ENCODE measurements at regions not wholly inside any gene's neighbourhood (a gene's known extent, or its start where the extent isn't known, plus 50 kb on each side); places are given as distances from the start of the nearest gene placed in this dataset.
"Not testable (repeated sequence)": the region's sequence is repeated elsewhere in the genome, so short reads cannot be mapped to it uniquely, and the experiment has no call there.

DNA sequence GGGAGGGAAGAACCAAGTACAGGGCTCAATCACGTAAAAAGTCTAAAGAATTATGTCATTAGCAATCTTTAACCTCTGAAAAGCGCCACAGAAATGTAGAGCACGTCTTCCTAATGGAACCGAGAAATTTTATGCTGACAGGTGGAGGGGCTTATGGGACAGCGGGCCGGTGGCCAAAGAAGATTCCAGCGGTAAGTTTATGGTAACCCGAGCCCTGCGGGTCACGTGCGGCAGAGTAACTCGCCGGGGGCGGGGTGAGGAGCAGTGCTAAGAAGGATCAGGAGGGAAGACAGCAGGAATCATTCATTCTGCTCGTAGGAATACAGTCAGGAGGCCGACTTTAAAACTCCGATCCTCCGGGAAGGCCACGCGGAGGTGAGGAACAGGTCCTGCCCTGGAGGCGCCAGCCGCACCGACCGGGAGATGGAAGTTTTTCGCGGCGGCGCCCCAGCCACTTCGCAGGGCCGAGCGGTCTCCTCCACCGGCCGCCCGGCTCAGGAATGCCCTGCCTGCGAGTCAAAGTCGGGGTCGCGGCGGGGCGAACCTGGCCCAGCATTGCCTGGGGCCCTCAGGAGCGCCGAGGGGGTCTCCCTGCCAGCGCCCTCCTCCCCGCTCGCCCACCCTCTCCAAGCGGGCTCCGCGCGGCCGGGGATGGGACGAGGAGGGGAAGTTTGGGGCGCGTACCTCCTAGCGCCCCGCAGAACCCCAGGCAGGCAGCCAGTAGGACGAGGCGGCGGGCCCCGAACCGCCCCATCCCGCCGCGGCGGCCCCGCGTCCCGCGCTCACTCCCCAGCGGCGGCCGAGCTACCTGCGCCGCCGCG lies 101.8 kb downstream of the ESM1 start:
- no peak for ATAC-seq

DNA sequence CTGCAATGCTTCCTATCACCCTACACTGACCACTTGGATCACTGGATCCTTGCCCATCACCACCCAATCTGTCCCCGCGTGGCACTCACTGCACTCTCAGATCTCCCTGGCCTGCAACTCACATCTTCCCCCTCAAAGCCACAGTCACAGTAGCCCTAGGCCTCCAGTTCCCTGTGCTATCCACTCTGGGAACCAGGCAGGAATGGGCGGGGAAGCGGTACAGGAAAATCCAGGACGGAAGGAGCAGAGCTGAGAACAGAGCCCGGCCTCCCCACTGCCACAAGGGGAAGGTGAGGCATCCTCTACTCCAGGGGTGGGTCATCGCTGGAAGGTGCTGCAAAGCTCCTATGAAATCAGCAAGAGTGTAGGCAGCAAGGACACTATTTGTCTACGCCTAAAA lies 102.6 kb downstream of the ESM1 start:
- ATAC-seq = no peak

DNA sequence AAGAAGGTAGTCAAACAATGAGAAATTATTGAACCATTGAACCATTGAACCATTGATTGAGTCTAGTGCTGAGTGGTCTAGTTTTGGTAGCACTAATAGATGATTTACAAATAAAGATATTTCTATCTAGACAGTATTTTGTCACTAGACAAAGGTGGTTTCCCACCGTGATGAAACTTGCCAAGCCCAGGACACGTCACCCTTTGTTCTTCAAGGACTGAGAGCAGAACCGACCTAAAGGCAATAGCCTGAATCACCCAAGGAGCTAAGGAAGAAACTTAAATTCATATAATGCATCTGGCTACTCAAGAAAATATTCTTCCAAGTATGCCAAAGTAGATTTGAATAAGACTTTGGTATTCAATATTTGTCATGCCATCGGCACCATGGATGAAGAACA lies 103.3 kb downstream of the ESM1 start:
- peak; percentile 25 to 29 for ATAC-seq

DNA sequence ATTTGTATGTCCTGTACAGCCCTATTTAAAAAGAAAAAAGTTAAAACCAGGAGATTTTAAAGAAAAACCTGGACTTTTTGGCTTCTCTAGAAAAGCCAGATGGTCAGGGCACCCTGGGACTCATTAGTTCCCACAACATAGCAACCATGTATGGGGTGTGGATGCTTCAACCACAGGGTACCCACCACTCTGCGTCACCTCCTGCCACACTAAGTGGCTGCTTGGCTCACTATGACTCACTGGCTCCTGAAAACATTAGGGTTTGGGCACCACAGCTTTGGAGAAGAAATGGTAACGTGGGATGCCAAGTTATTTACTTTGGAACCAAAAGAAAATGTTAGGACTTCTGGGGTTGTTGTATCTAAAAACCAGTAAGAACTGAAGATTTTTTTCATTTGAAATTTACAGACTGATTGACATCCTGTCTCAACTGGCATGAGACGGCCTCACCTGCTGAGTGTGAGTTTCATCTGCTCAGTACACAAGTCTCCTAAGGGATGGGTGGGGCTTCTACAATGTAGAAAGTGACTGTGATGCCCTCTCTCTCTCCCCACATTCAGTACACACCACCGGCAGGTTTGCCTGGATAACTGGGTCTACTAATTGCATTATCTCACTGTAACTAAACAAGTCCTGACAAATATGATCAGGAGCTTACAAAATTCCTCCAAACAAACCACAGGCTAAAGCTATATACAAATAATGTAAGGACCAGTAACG lies 103.9 kb downstream of the ESM1 start:
- ATAC-seq = peak in 1 of 2 donors; percentile 54

DNA sequence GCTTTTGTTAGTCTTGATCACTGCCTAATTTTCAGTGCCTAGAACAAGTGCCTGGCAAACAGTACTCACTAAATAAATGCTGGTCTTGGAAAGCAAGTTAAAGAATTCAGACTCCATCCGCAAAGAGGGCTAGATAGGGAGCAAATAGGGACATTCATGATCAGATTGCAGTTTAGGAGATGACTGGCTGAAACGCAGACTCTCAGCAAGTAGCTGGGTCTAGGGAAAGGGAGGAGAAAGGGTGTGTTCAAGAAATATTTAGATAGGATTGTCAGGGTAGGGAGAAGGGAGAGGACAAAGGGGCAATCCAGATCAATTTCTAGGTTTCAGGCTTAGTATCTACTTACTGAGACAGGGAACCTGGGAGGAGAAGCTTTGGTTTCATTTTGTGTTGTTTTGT lies 108.4 kb downstream of the ESM1 start:
- no peak for ATAC-seq

DNA sequence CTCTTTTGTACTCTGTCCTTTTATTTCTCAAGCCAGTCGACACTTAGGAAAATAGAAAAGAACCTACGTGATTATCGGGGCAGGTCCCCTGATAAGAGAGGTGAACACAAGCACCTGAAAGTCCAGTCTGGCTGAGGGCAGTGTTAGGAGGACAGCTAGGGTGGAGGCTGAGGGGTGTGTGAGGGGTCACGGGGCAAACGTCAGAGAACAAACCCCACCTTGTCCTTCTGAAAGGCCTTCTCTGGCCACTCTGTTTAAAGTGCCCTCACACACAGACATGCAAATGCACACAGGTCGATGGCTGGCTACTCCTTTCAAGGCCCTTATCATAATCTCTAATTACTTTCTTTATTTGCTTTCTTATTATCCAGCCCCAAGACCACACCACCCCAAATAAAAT lies 108.8 kb downstream of the ESM1 start:
- no peak for ATAC-seq

DNA sequence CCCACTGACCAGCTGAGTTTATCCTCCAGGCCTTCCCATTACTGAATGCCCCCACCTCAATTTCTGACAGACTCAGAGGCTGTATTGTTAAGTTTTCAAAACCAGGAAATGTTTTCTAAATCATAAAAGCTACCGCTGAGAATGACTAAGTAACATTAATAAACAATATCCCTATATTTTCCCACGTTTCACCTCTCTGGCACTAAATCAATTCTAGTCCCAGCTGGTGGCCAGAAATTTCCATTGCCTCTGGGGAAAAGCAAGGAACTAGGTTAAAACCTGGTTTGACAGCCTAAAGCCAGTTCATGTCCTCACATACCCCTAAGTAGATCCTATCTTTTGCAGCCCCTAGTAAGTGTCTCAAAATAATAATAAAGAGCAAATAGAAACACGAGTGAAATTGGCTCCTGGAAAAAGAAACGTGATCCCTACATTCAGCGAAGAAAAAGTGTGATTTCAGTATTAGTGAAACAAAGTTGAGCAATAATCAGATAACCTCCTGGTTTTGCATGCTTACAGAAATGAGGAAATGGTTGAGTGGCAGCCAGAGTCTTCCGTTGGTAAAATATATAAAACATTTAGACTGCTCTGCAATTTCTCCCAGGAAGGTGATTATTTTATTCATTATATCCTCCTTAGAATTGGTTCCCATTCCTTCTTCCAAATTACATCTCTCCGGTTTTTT lies 110.9 kb downstream of the ESM1 start:
- ATAC-seq = no peak

DNA sequence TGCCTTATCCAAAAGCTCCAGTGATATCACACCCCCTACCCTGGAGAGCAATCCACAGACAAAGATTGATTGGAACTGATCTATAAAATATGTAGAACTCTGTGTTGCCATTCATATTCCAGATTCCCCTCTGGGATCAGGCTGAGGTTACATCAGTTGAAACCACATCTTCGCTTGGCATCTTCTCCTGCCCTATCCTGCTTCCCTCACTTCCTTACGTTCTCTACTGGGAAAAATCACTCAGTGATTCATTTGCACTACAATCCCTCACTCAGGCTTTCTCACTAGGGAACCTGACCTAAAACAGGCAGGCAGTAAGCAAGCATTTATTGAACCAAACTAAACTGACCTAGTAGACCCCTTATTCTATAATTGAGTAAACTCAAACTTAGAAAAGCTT lies 111.7 kb downstream of the ESM1 start:
- no peak for ATAC-seq

DNA sequence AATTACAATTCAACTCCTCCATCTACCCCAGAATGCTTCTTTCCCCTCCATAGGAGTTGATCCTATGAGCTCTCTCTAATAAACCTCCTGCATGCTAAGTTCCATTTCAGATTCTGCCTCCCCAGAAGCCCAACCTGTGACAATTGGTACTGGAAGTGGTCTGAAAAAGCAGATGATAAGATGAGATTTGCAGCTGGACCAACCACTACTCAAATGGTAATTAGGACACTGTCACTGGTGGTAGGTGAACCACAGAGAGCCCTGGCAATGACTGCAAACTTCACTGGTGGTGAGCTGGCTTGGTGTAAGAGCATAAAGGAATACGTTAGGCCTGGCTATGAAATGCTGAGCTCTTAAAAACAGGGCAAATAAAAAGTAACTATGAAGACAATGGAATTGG lies 112.6 kb downstream of the ESM1 start:
- no peak for ATAC-seq

DNA sequence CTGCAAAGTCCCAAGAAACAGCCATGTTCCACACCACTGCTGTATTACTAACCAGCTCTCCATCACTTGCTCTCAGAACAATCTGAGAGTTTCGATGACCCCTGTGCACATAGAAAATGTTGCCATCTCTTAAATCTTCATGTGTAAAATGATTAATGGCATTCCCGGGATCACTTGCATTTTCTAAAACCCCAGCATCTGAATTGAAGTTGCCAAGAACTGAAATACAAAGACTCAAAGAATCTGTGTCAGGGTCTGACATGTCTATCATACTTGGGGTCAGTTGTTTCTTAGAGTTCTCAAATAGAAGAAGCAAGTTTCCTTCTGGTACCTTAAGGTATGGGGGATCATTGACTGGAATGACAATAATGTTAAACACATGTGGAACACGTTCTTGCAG lies 115.1 kb downstream of the ESM1 start:
- no peak for ATAC-seq

DNA sequence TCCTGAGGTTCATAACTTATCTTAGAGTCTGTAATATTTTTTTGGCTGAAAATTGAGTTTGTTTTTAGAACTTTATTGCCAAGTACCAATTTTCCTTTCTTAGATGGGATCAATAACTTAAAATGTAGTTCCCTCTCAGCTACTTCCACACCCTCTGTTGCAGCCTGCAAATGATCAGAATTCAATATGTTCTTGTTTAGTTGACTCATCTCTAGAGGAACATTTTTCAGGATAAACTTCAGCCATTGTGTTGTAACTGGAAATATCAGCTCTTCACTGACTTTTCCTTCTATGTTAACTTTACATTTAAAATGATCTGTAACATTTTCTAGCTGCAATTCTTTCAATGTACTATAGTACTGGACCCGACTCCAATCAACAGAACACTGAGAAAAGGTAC lies 115.7 kb downstream of the ESM1 start:
- no peak for ATAC-seq

DNA sequence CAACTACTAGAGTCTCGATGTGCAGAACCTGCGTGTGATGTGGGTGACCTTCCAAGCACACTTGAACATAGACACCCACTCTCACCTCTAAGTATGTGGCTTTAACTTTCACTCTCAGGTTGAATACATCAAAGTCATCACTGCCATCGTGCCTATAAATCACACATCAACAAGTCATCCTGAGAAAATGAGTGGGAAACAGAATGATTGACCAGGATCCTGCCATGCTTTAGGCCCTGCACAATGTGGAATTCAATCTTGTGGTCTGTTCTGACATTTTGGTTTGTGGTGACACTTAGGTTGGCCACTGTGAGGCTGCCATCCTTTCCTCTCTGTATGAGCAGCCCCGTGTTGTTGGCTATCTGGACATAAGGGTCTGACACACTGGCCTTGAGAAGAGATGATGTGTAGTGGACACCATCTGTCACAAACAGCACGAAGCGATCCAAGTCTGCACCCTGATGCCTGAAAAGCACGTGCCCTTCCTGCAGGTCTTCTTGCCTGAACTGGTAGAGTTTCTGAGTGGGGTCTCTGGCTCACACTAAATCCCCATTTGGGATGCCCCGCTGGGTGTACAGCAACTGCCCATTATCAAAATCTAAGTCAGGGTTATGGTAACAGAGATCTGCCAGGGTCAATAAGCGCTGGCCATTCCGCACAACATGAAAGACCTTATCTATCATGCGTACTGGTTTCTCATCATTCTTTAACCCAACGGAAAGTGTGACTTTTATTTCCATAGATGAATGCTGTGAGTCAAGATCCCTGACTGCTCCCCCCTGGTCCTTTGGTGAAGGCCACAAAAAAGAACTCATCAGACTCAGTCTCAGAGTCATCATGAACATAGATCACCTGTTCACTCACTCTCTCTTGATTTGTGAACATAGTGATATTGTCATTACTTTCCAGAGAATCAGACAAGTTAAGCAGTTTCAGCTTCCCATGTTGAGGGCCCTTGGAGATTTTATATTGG lies 116.6 kb downstream of the ESM1 start:
- peak; percentile 58 to 63 for ATAC-seq

DNA sequence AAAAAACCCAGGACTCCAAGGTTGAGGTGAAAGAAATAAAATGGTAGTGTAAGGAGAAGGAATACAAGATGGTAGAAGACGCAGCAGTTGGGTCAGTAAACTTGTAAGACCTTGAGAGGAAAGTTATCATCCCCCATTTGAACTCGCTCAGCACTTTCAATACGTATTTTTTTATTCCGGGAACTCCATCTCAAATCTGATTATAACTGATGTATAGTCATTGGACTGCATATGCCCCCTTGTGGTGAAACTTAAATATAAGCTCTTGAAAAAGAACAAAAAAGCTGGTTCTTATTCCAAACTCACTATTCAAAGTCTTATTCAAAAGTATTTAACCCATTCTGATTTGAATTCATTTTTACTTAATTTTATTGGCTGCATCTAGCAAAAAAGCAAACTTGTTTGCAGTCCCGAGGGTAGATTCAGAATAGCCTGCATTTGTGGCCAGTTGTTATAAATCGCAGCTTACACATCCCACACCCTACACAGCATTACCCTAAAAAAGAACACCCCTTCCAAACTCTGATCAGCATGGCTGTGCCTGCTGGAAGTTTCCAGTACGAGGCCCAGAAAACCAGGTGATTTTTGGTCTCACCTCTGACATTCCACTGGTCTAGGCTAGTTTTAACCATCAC lies 118.0 kb downstream of the ESM1 start:
- ATAC-seq = peak in 1 of 2 donors; percentile 32

DNA sequence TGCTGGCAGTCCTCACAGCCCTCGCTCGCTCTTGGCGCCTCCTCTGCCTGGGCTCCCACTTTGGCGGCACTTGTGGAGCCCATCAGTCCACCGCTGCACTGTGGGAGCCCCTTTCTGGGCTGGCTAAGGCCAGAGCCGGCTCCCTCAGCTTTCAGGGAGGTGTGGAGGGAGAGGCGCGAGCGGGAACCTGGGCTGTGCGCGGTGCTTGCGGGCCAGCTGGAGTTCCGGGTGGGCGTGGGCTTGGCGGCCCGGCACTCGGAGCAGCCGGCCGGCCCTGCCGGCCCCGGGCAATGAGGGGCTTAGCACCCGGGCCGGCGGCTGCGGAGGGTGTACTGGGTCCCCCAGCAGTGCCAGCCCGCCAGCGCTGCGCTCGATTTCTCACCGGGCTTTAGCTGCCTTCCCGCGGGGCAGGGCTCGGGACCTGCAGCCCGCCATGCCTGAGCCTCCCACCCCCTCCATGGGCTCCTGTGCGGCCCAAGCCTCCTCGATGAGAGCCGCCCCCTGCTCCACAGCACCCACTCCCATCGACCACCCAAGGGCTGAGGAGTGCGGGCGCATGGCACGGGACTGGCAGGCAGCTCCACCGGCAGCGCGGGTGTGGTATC lies 120.4 kb downstream of the ESM1 start:
- not testable (repeated sequence) for ATAC-seq

DNA sequence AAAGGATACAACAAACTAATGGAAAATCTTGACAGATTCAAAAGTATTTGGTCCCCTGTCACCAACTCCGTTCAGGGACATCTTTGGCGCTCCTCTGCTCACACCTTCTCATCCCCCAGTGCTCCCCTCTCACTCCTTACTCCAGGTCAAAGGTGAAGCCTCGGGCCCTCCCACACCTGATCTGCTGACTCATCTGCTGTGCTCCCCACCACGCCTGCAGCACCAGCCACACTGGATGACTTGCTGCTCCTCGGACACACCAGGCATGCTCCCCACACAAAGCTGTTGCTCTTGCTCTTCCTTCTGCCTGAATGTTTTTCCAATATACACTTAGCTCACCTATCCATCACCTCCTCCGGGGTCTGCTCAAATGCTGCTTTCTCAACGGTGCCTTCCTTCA lies 123.4 kb downstream of the ESM1 start:
- no peak for ATAC-seq

DNA sequence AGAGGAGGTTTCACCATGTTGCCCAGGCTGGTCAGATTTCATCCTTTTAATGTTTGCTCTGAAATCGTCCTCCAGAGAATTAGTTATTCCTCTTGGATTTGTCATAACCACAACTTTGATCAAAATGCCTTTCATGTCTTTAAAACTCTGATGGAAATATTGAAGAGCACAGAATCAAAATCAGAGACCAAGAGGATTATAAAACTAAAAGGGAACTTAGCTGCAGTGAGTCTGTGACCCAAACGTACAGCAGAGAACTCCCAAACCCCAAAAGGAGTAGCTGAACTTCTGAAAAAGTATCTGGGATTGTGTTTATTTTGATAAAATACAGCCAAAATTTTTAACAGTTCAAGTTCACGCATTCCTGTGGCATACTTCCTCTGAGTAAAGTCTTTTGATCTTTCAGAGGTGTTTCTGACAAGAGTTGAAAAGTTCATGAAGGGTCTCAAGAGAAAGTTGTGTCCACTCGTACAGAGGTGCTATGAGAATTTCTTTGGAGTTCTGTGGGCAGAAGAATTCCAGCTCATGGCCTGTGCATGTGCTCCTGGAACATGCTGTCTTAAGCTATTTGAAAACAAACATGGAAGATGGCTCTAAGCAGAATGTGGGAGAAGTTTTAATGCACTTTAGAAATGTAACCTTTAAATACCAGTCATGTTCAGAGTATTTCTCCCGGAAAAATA lies 124.0 kb downstream of the ESM1 start:
- no peak for ATAC-seq

DNA sequence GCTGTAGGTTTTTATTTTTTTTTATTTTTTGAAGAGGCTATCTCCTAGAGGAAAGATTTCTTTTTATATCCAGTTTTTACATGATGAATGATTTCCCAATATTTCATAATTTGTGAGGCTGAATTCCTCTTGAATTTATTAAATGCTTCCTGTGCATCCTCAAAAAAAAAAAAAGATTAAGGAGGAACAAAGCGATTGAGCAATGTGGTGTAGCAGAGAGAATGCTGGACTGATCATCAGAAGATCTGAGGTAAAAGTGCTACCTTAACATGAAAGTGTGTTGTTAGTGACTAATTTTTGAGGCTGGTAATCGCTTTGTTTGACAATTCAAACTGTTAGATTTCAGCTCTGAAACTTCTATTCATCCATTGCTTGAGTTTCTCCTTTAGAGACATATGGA lies 125.1 kb downstream of the ESM1 start:
- ATAC-seq = no peak

DNA sequence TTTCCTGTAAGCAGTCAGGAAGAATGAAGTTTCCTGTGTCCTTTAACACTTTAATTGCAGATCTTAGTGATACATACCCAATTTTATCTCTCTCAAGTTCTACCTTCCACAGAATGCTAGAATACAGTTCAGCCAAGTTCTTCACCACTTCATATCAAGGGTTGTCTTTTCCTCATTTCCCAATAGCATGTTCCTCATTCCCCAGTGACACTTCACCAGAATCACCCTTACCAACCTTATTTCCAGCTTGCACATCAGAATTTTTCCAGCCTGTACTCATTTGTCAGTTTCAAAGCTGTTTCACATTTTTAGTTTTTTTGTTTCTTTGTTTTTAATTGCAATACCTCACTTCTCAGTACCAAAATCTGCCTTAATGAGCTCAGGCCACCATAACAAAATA lies 126.1 kb downstream of the ESM1 start:
- ATAC-seq = no peak

DNA sequence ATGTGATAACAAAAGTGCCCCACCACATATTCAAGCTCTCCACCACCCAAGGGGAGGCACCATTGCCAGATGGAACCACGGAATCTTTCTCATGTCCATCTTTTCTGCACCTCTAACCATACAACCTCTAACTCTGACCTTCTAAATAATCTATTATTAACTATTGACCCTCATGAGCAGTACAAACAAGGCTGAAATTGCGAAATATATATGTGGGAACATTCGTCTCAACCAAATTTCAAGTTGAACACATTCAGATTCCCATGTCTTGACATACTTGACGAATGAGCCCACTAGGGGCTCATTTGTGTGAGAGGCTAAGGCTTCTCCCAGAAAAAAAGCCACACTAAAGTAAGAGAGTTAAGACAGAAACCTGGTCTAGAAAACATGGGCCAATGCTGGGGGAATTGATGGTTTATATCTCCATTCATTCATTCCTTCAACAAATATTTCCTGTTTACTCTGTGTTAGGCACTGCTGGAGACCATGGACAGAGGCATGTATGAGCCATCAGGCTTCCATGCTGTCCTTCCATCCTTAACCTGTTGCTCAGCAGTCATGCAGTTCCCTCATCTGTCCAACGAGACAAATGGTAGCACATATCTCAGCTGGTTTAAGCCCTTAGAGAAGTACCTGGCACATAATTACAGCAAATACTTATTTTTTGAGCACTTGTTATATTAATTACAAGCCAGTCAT lies 130.4 kb downstream of the ESM1 start:
- no peak for ATAC-seq

DNA sequence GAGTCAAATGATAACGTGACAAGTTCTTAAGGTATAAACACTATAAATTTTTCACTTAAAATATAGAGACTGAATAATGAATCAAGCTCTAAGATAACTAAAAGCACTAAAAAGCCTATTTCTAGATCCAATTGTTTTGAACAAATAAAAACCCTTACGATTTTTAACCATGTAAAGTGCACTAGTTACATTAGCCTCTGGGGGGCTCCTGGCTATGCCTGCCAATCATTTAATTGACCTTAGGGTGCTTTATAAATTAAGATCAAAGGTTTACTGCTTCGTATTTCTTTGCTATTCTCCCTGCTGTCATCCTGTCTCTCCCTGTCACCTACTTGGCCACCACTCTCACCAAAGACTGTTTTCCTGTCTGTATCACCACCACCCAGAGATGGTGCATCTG lies 133.4 kb downstream of the ESM1 start:
- no peak for ATAC-seq

All from activated CD4-positive, CD25-positive, alpha-beta regulatory T cell treated with anti-CD3 and anti-CD28 coated beads, Interleukin-2, amount 50 U/mL, for 24 hours (primary cell).